Liver (tissue), 8 donors: ENCODE measurements at regions not wholly inside any gene's neighbourhood (a gene's known extent, or its start where the extent isn't known, plus 50 kb on each side); places are given as distances from the start of the nearest gene placed in this dataset.

Experiments
- DNase-seq: peaks from one replicate; pipeline ENCODE4 v3.0.0-alpha.2; 2017; ENCODE audit warnings: low spot score
- H3K27ac ChIP-seq, 2 donors: one replicate each; pipeline ENCODE4 v1.7.0; 2013; ENCODE audit warnings: inconsistent platforms in 2 of 2, low read length in 2 of 2, control low read depth in 1 of 2, low read depth in 1 of 2, mild to moderate bottlenecking in 1 of 2
- H3K27me3 ChIP-seq, 4 donors: one replicate each; pipeline versions ENCODE4 v1.6.1 to v1.7.0; 2013; ENCODE audit warnings: low read length in 3 of 4, inconsistent platforms in 1 of 4, mild to moderate bottlenecking in 1 of 4, moderate library complexity in 1 of 4; ENCODE audit not compliant: control insufficient read depth in 4 of 4, insufficient read depth in 4 of 4
- H3K36me3 ChIP-seq, 4 donors: one replicate each; pipeline versions ENCODE4 v1.6.1 to v1.7.0; 2013; ENCODE audit warnings: low read length in 3 of 4, mild to moderate bottlenecking in 3 of 4, low read depth in 1 of 4, moderate library complexity in 1 of 4; ENCODE audit not compliant: control insufficient read depth in 4 of 4, insufficient read depth in 3 of 4
- H3K4me1 ChIP-seq, 4 donors: one replicate each; pipeline versions ENCODE4 v1.6.1 to v1.7.0; 2013; ENCODE audit warnings: low read length in 3 of 4, mild to moderate bottlenecking in 3 of 4, moderate library complexity in 1 of 4; ENCODE audit not compliant: control insufficient read depth in 4 of 4, insufficient read depth in 4 of 4
- H3K4me3 ChIP-seq, 3 donors: one replicate each; pipeline versions ENCODE4 v1.6.1 to v1.7.0; 2013; ENCODE audit warnings: low read length in 3 of 3, control low read depth in 1 of 3, low read depth in 1 of 3, mild to moderate bottlenecking in 1 of 3
- H3K9ac ChIP-seq, 2 donors: one replicate each; pipeline ENCODE4 v1.7.0; 2013; ENCODE audit warnings: low read length in 2 of 2, mild to moderate bottlenecking in 2 of 2, moderate library complexity in 2 of 2, control low read depth in 1 of 2, low read depth in 1 of 2
- H3K9me3 ChIP-seq, 4 donors: one replicate each; pipeline versions ENCODE4 v1.6.1 to v1.7.0; 2013; ENCODE audit warnings: low read length in 3 of 4; ENCODE audit not compliant: control insufficient read depth in 4 of 4
- ATF3 ChIP-seq: IDR thresholded peaks from 2 replicates; pipeline ENCODE4 v1.6.1; 2016; ENCODE audit warnings: antibody characterized with exemption
- CTCF ChIP-seq: fragments of 150-350 bp; IDR thresholded peaks from 2 replicates; pipeline ENCODE4 v1.5.1; 2017; ENCODE audit warnings: improper control_type of control experiment, low read depth, low read length; ENCODE audit not compliant: missing input control
- EGR1 ChIP-seq, 2 donors: IDR thresholded peaks; 2 replicates each; pipeline ENCODE4 v1.6.1; 2016 to 2018; ENCODE audit warnings: antibody characterized with exemption in 2 of 2, low read depth in 2 of 2
- FOXA1 ChIP-seq: IDR thresholded peaks from 2 replicates; pipeline ENCODE4 v1.6.1; 2016; ENCODE audit warnings: antibody characterized with exemption
- FOXA2 ChIP-seq: IDR thresholded peaks from 2 replicates; pipeline ENCODE4 v1.6.1; 2016; ENCODE audit warnings: antibody characterized with exemption
- HNF4A ChIP-seq, 2 donors: conservative IDR thresholded peaks; 2 replicates each; pipeline ENCODE4 v1.6.1; 2016; ENCODE audit warnings: antibody characterized with exemption in 2 of 2, mild to moderate bottlenecking in 2 of 2
- JUND ChIP-seq, 2 donors: IDR thresholded peaks; 2 replicates each; pipeline ENCODE4 v1.6.1; 2016; ENCODE audit warnings: antibody characterized with exemption in 2 of 2
- NR2F2 ChIP-seq: IDR thresholded peaks from 2 replicates; pipeline ENCODE4 v1.6.1; 2016; ENCODE audit warnings: antibody characterized with exemption
- RAD21 ChIP-seq, 2 donors: IDR thresholded peaks; 2 replicates each; pipeline ENCODE4 v1.6.1; 2016; ENCODE audit warnings: antibody characterized with exemption in 2 of 2, mild to moderate bottlenecking in 2 of 2
- REST ChIP-seq: IDR thresholded peaks from 2 replicates; pipeline ENCODE4 v1.6.1; 2016; ENCODE audit warnings: antibody characterized with exemption, mild to moderate bottlenecking
- RXRA ChIP-seq, 2 donors: IDR thresholded peaks; 2 replicates each; pipeline ENCODE4 v1.6.1; 2017 to 2018; ENCODE audit warnings: antibody characterized with exemption in 2 of 2, mild to moderate bottlenecking in 1 of 2
- SP1 ChIP-seq: IDR thresholded peaks from 2 replicates; pipeline ENCODE4 v1.6.1; 2018; ENCODE audit warnings: antibody characterized with exemption, mild to moderate bottlenecking
- TAF1 ChIP-seq: conservative IDR thresholded peaks from 2 replicates; pipeline ENCODE4 v1.6.1; 2016; ENCODE audit warnings: antibody characterized with exemption, mild to moderate bottlenecking
- YY1 ChIP-seq: IDR thresholded peaks from 2 replicates; pipeline ENCODE4 v1.6.1; 2016; ENCODE audit warnings: antibody characterized with exemption, mild to moderate bottlenecking
- ZBTB33 ChIP-seq: IDR thresholded peaks from 2 replicates; pipeline ENCODE4 v1.6.1; 2016; ENCODE audit warnings: antibody characterized with exemption
- WGBS: extraction: QIAGEN DNeasy Blood & Tissue Kit; methylation state at CpG from one replicate; pipeline ENCODE4 v1.1.7; 2013; 5-methylcytosine and 5-hydroxymethylcytosine counted together
- TF ChIP-seq, protein P1 (sequence below): IDR thresholded peaks from 2 replicates; pipeline ENCODE4 v1.6.1; 2016; ENCODE audit warnings: antibody characterized with exemption
- donor health status: healthy.
- donor health status: healthy.
- donor health status: healthy.
- donor health status: healthy.
- donor health status: healthy.

GRCh38 chr17:73746314-73747073, 102.2 kb upstream of the SDK2 start:
- Histone ChIP-seq H3K27me3 (no peaks in the 10 kb centered on the region), H3K36me3 (no peaks in the 10 kb centered on the region), H3K9me3 (peaks cover 0 to 2% (median 0%) of the 10 kb centered on the region in 4 donors), H3K4me3 (no peak overlapping the region), H3K4me1 (peaks cover 0 to 16% (median 9%) of the 10 kb centered on the region in 4 donors), H3K9ac (no peak overlapping the region), H3K27ac (no peak overlapping the region)
- WGBS = 82% methylated on average over 12 of the region's 12 CpGs
- no peak for TF ChIP-seq HNF4A (conservative IDR thresholded peaks at IDR 0.05)
- TF ChIP-seq, protein P1, sequence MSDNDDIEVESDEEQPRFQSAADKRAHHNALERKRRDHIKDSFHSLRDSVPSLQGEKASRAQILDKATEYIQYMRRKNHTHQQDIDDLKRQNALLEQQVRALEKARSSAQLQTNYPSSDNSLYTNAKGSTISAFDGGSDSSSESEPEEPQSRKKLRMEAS = no peak
- TF ChIP-seq RAD21 (IDR thresholded peaks at IDR 0.05) = no peak
- TF ChIP-seq ATF3 = no peak
- DNase-seq = no peak

DNA sequence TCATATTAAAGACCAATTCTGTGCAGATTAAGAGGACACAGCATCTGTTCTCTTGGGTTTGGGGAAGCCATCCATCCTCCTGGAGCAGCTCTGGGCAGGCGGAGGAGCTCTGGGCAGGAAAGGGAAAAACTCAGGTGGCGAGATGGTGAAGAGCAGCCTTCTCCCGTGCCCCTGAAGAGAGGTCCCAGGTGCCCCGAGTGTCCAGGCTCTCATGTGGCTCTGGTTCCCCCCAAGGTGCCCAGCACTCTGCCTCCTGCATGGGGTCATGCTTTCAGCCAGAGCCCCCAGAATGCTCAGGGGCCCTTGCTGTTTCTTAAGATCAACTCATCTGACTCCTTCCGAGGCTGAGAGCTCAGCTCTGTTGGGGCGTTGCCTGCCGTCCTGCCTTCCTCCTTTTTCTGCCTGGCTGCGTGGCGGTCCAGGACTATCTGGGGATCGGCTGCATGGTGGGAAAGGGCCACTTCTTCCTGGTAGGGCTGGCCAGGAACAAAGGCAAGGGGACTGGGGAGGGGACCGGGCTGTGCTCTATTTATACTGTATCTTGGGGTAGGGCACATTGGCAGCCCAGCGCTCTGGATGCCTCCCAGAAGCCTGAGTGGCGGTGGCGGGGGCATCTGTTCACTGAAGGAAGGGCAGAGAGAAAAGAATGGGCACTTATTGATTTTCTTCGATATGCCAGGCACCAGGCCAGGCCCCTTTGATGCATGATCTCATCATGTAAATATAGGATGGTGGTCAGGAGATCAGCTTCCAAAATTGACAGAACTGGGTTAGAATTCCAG, 103.2 kb upstream of the SDK2 start:
- H3K27ac ChIP-seq = no peak overlapping the region
- no peak for DNase-seq
- H3K4me1 ChIP-seq = peaks cover 0 to 16% (median 9%) of the 10 kb centered on the region in 4 donors
- H3K36me3 ChIP-seq = no peaks in the 10 kb centered on the region
- peaks cover 0 to 2% (median 0%) of the 10 kb centered on the region in 4 donors for H3K9me3 ChIP-seq
- no peak overlapping the region for H3K9ac ChIP-seq
- TF ChIP-seq ATF3 = peak; percentile 61
- peak in 1 of 2 donors; percentile 11 for TF ChIP-seq RAD21 (IDR thresholded peaks at IDR 0.05)
- peak; percentile 63 to 81 for TF ChIP-seq JUND (IDR thresholded peaks at IDR 0.05)
- TF ChIP-seq REST = no peak
- TF ChIP-seq HNF4A (conservative IDR thresholded peaks at IDR 0.05) = peak in 1 of 2 donors; percentile 12
- TF ChIP-seq FOXA2 = peak; percentile 27
- no peak for TF ChIP-seq RXRA (IDR thresholded peaks at IDR 0.05)
- TF ChIP-seq SP1 = peak; percentile 10
- no peaks in the 10 kb centered on the region for H3K27me3 ChIP-seq
- H3K4me3 ChIP-seq = no peak overlapping the region
- WGBS = 72% methylated on average over 15 of the region's 15 CpGs

DNA sequence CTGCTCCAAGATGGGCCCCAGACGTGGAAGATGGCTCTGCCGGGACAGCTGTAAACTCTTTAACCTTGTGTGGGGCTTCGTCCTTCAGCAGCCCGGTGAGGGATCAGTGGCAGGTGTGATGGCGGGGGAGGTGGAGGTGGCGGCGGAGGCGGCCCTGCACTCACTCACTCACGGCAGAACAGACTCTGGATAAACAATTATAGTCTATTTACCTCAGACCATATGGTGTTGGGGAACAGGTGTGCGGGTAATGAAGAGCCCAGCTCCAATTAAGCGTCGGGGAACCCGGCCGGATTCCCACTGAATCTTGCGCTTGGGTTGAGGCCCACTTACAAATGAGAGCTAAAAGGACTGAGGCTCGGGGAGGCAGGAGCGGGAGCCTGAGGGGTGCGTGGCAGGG, 104.3 kb upstream of the SDK2 start:
- WGBS = 91% methylated on average over 18 of the region's 18 CpGs
- TF ChIP-seq TAF1 (no peak), EGR1 (IDR thresholded peaks at IDR 0.05; ENCODE audit: low read depth in 2 of 2) (no peak), RXRA (IDR thresholded peaks at IDR 0.05) (no peak), FOXA2 (no peak), JUND (IDR thresholded peaks at IDR 0.05) (no peak), YY1 (no peak), ZBTB33 (no peak), RAD21 (IDR thresholded peaks at IDR 0.05) (no peak), CTCF (no peak), FOXA1 (no peak), NR2F2 (no peak), SP1 (no peak), ATF3 (no peak)
- TF ChIP-seq, protein P1 = no peak

More for the DNA sequence above, 104.3 kb upstream of the SDK2 start:
- DNase-seq = no peak
- H3K27me3 ChIP-seq = no peaks in the 10 kb centered on the region
- H3K4me1 ChIP-seq = peaks cover 0 to 16% (median 9%) of the 10 kb centered on the region in 4 donors
- H3K9ac ChIP-seq = no peak overlapping the region
- H3K4me3 ChIP-seq = no peak overlapping the region
- no peaks in the 10 kb centered on the region for H3K9me3 ChIP-seq
- H3K36me3 ChIP-seq = no peaks in the 10 kb centered on the region
- H3K27ac ChIP-seq = no peak overlapping the region
